SU-DHL-6 (cell line): ENCODE measurements at regions not wholly inside any gene's neighbourhood (a gene's known extent, or its start where the extent isn't known, plus 50 kb on each side); places are given as distances from the start of the nearest gene placed in this dataset.

ENCODE experiments used
- CTCF ChIP-seq: fragments of 200-600 bp; sonication (generic); IDR thresholded peaks from one replicate; pipeline ENCODE4 v1.5.1; 2017; ENCODE audit warnings: antibody characterized with exemption, mild to moderate bottlenecking, low read length, moderate library complexity; ENCODE audit not compliant: insufficient read depth, poor library complexity, severe bottlenecking
- EZH2phosphoT487 ChIP-seq: fragments of 200-600 bp; sonication (generic), shearing (Covaris generic); conservative IDR thresholded peaks from 2 replicates; pipeline ENCODE4 v1.6.1; 2018; ENCODE audit warnings: mild to moderate bottlenecking, antibody characterized with exemption, low read length, moderate library complexity, mixed read lengths

GRCh38 chr11:135069063-135069462 is 657.0 kb upstream of the B3GAT1 start:
- no peak for TF ChIP-seq CTCF
- TF ChIP-seq EZH2phosphoT487, result no peak
